Adrenal gland (tissue), 9 donors: ENCODE measurements at regions not wholly inside any gene's neighbourhood (a gene's known extent, or its start where the extent isn't known, plus 50 kb on each side); places are given as distances from the start of the nearest gene placed in this dataset.

Source experiments
- DNase-seq, 7 donors: peaks; one replicate each; pipeline ENCODE4 v3.0.0-alpha.2; 2019 to 2020
- H3K27ac ChIP-seq, 5 donors: fragments of 200-600 bp; sonication (generic) in 4 of 5; 1 replicate in 3 of 5; 2 replicates in 2 of 5; pipeline versions ENCODE4 v1.5.1 to v1.8.0; 2016 to 2020; ENCODE audit warnings: mild to moderate bottlenecking in 1 of 5
- H3K27me3 ChIP-seq: fragments of 200-600 bp; 2 replicates; pipeline ENCODE4 v1.8.0; 2021
- H3K36me3 ChIP-seq, 2 donors: fragments of 200-600 bp; replicated peaks in 1 of 2; 1 replicate in 1 of 2; 2 replicates in 1 of 2; pipeline versions ENCODE4 v1.5.1 to v1.8.0; 2018 to 2022
- H3K4me1 ChIP-seq, 2 donors: fragments of 200-600 bp; replicated peaks in 1 of 2; 1 replicate in 1 of 2; 2 replicates in 1 of 2; pipeline versions ENCODE4 v1.5.1 to v1.8.0; 2018 to 2021
- H3K4me3 ChIP-seq, 4 donors: fragments of 200-600 bp; sonication (generic) in 3 of 4; one replicate each; pipeline ENCODE4 v1.5.1; 2016 to 2018
- H3K9me3 ChIP-seq, 3 donors: fragments of 200-600 bp; sonication (generic) in 1 of 3; replicated peaks in 1 of 3; 1 replicate in 2 of 3; 2 replicates in 1 of 3; pipeline versions ENCODE4 v1.5.1 to v1.8.0; 2016 to 2021
- POLR2A ChIP-seq, 2 donors: fragments of 450-650 bp; IDR thresholded peaks; one replicate each; pipeline ENCODE4 v1.6.1; 2017; ENCODE audit warnings: antibody characterized with exemption in 2 of 2, mild to moderate bottlenecking in 2 of 2, moderate library complexity in 1 of 2
- WGBS, 4 donors: extraction: QIAGEN DNeasy Blood & Tissue Kit in 2 of 4; methylation state at CpG; one replicate each; pipeline versions ENCODE4 v1.1.5 to v1.1.7; 2013 to 2017; 5-methylcytosine and 5-hydroxymethylcytosine counted together
- intact Hi-C, 2 donors: fragments of 100-400 bp; cut with DNase I; formaldehyde crosslinking; loops; one replicate each; pipeline versions ENCODE4 v1.14.1 to v1.15.0; 2022 to 2023
- TF ChIP-seq, protein P1 (sequence below), 6 experiments: fragments of 450-650 bp in 4 of 6; fragments of 200-600 bp in 2 of 6; sonication (generic) in 1 of 6; IDR thresholded peaks; 1 replicate in 5 of 6; 2 replicates in 1 of 6; pipeline versions ENCODE4 v1.5.1 to v1.8.0; 2016 to 2021; ENCODE audit warnings: antibody characterized with exemption in 6 of 6, mild to moderate bottlenecking in 2 of 6, moderate library complexity in 1 of 6
- donor health status: healthy with polysubstance abuse.
- donor health status: Bipolar disorder and iron deficiency.
- donor health status: DM: yes; HTN: yes; CAD: no.
- donor health status: DM: no; HTN: no; CAD: no.
- donor health status: DM: no; HTN: no; CAD: no.

GRCh38 chr16:65875381-65876055, 491.0 kb upstream of the CDH5 start:
- no peaks in the 10 kb centered on the region for H3K36me3 ChIP-seq
- peak in 2 of 7 donors; percentile 12 to 31 for DNase-seq
- no peak overlapping the region for H3K4me3 ChIP-seq
- no peaks in the 10 kb centered on the region for H3K9me3 ChIP-seq
- no peaks in the 10 kb centered on the region for H3K27me3 ChIP-seq
- intact Hi-C loops: no loop called here
- H3K27ac ChIP-seq: no peak overlapping the region
- H3K4me1 ChIP-seq: no peaks in the 10 kb centered on the region
- WGBS, 4 donors: 77 to 81% (median 78%) methylated on average over 6 of the region's 6 CpGs
- TF ChIP-seq POLR2A (IDR thresholded peaks at IDR 0.05): no peak
- TF ChIP-seq, protein P1, sequence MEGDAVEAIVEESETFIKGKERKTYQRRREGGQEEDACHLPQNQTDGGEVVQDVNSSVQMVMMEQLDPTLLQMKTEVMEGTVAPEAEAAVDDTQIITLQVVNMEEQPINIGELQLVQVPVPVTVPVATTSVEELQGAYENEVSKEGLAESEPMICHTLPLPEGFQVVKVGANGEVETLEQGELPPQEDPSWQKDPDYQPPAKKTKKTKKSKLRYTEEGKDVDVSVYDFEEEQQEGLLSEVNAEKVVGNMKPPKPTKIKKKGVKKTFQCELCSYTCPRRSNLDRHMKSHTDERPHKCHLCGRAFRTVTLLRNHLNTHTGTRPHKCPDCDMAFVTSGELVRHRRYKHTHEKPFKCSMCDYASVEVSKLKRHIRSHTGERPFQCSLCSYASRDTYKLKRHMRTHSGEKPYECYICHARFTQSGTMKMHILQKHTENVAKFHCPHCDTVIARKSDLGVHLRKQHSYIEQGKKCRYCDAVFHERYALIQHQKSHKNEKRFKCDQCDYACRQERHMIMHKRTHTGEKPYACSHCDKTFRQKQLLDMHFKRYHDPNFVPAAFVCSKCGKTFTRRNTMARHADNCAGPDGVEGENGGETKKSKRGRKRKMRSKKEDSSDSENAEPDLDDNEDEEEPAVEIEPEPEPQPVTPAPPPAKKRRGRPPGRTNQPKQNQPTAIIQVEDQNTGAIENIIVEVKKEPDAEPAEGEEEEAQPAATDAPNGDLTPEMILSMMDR (IDR thresholded peaks at IDR 0.05): no peak

DNA sequence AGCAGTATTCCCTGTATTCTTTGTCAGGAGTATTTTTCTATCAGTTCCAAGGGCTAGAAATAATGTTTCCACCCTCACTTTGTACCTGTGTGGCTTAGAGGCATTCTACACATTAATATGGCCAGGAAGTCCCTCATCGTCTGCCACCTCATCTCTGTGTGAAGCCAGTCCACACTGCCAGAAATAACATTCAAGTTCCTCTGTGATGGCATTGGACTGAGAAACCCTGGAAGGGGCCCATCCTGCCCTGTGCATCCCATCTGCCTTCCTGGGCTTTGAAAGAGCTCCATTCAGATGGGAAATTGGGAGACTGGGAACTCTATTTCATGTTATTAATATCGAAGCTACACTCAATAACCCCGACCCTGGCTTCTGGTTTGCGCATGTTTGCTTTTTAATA, 497.2 kb upstream of the CDH5 start:
- intact Hi-C loops: no loop called here
- H3K4me3 ChIP-seq: no peak overlapping the region
- H3K27ac ChIP-seq: no peak overlapping the region
- H3K9me3 ChIP-seq: peaks cover 0 to 7% (median 0%) of the 10 kb centered on the region in 3 donors
- no peaks in the 10 kb centered on the region for H3K36me3 ChIP-seq
- H3K27me3 ChIP-seq: no peaks in the 10 kb centered on the region
- 84 to 94% (median 85%) methylated on average over 4 of the region's 4 CpGs for WGBS, 4 donors
- no peak for TF ChIP-seq POLR2A (IDR thresholded peaks at IDR 0.05)
- TF ChIP-seq, protein P1 (IDR thresholded peaks at IDR 0.05): no peak
- DNase-seq: no peak
- no peaks in the 10 kb centered on the region for H3K4me1 ChIP-seq

GRCh38 chr16:65867276-65867960, 499.1 kb upstream of the CDH5 start:
- TF ChIP-seq, protein P1 (IDR thresholded peaks at IDR 0.05): no peak
- TF ChIP-seq POLR2A (IDR thresholded peaks at IDR 0.05): no peak
- H3K36me3 ChIP-seq: no peaks in the 10 kb centered on the region
- H3K27me3 ChIP-seq: no peaks in the 10 kb centered on the region
- H3K27ac ChIP-seq: no peak overlapping the region
- no peak overlapping the region for H3K4me3 ChIP-seq
- intact Hi-C loops: no loop called here
- WGBS, 4 donors: 83 to 87% (median 84%) methylated on average over 5 to 6 of the region's 6 CpGs; no CpG with 5 or more reads in 1 of the 4 donors
- peaks cover 0 to 10% (median 0%) of the 10 kb centered on the region in 3 donors for H3K9me3 ChIP-seq
- no peaks in the 10 kb centered on the region for H3K4me1 ChIP-seq
- DNase-seq: no peak

- Histone ChIP-seq H3K4me3 (no peak overlapping the region), H3K36me3 (no peaks in the 10 kb centered on the region), H3K27ac (no peak overlapping the region), H3K4me1 (no peaks in the 10 kb centered on the region), H3K9me3 (peaks cover 0 to 10% (median 0%) of the 10 kb centered on the region in 3 donors), H3K27me3 (no peaks in the 10 kb centered on the region)
- no peak for TF ChIP-seq POLR2A (IDR thresholded peaks at IDR 0.05)
- TF ChIP-seq, protein P1 (IDR thresholded peaks at IDR 0.05): no peak
- intact Hi-C loops: no loop called here
- WGBS, 4 donors: 77 to 90% (median 80%) methylated on average over 2 of the region's 2 CpGs
- no peak for DNase-seq
These were observed 503.3 kb upstream of the CDH5 start for GRCh38 chr16:65863236-65863635.
